ENCODE measurements at regions not wholly inside any gene's neighbourhood (a gene's known extent, or its start where the extent isn't known, plus 50 kb on each side); places are given as distances from the start of the nearest gene placed in this dataset.

DNA sequence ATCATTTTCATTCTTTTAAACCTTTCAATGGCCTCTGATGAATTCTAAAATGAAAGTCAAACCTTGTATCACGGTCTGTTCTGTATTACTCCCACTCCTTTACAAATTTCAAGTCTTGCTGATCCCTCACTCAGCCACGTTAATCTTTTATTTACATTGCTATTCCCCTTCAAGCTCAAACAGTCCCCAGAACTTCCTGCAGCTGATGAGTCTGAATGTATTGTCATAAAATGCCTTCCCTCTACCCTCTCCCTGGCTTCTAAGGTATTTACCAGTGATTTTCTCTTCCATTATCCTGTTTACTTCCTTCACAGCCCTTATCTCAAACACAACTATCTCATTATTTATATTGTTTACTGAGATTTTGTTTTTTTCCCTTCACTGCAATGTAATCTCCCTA is 562.3 kb upstream of the C9orf72 start:
- TF ChIP-seq, protein P1, sequence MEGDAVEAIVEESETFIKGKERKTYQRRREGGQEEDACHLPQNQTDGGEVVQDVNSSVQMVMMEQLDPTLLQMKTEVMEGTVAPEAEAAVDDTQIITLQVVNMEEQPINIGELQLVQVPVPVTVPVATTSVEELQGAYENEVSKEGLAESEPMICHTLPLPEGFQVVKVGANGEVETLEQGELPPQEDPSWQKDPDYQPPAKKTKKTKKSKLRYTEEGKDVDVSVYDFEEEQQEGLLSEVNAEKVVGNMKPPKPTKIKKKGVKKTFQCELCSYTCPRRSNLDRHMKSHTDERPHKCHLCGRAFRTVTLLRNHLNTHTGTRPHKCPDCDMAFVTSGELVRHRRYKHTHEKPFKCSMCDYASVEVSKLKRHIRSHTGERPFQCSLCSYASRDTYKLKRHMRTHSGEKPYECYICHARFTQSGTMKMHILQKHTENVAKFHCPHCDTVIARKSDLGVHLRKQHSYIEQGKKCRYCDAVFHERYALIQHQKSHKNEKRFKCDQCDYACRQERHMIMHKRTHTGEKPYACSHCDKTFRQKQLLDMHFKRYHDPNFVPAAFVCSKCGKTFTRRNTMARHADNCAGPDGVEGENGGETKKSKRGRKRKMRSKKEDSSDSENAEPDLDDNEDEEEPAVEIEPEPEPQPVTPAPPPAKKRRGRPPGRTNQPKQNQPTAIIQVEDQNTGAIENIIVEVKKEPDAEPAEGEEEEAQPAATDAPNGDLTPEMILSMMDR (IDR thresholded peaks at IDR 0.05) = no peak
- no peak for TF ChIP-seq POLR2A (IDR thresholded peaks at IDR 0.05)

Data from right lobe of liver (tissue), 4 donors.